ENCODE measurements at regions not wholly inside any gene's neighbourhood (a gene's known extent, or its start where the extent isn't known, plus 50 kb on each side); places are given as distances from the start of the nearest gene placed in this dataset.

DNA sequence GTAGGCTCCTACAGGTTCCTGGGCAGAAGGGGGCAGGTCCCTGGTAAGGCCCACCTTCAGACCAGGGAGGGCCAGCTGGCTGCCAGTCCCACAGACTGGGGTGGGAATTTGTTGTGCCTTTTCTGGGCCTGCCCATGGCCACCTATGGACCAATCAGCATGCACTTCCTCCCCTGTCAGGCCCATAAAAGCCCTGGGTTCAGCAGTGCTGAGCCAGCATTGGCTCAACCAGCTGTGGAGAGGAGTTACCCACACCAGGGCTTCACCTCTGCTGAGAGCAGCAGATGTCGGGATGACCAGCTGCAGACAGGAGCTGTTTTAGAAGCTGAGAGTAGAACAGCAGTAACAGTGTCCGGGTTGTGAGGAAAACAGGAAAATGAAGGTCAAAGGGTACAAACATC lies 373.4 kb upstream of the ACO1 start:
- no peak for DNase-seq
- Histone ChIP-seq H3K36me3 (ENCODE audit: control insufficient read depth in 4 of 4, insufficient read depth in 4 of 4, low read length in 3 of 4) (no peaks in the 10 kb centered on the region), H3K4me3 (ENCODE audit: control insufficient read depth in 1 of 7, extremely low read depth in 1 of 7, insufficient read depth in 4 of 7, low read depth in 2 of 7, low read length in 6 of 7) (no peak overlapping the region), H3K27me3 (replicated peaks in 2 of 5; ENCODE audit: control insufficient read depth in 4 of 5, insufficient read depth in 5 of 5, low read length in 4 of 5) (no peaks in the 10 kb centered on the region), H3K27ac (ENCODE audit: insufficient read depth in 1 of 2, low read depth in 1 of 2, low read length in 2 of 2, poor library complexity in 1 of 2, severe bottlenecking in 2 of 2) (no peak overlapping the region), H3K9me3 (ENCODE audit: control extremely low read depth in 1 of 5, control insufficient read depth in 4 of 5, insufficient read depth in 2 of 5, low read depth in 1 of 5, low read length in 4 of 5) (peaks cover 0 to 3% (median 0%) of the 10 kb centered on the region in 5 experiments), H3K4me1 (ENCODE audit: control extremely low read depth in 1 of 4, control insufficient read depth in 4 of 4, insufficient read depth in 4 of 4, low read length in 3 of 4) (no peaks in the 10 kb centered on the region)
- 100% methylated on average over 2 of the region's 2 CpGs for WGBS (ENCODE audit: insufficient coverage)
- POLR2A ChIA-PET: no interaction called here
- CTCF ChIA-PET: no interaction called here

DNA sequence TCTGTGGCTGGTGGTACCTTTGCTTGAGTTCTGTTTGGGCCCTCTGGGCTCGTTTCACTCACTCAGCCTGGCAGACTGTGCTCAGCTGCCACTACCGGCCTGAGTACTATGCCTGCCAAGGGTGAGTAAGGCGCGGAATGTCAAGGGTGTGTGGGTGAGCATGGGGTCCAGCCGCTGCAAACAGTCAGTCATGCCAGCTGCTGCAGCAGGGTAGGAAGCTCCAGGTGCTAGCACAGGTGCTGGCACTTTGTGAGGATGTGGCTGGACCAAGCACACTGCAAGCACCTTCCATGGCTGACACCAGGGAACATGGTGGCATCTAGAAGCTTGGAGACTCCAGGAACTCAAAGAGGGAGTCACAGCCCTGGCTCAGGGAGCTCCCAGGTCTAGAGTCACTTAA lies 368.6 kb upstream of the ACO1 start:
- CTCF ChIA-PET: no interaction called here
- H3K4me1 ChIP-seq (ENCODE audit: control extremely low read depth in 1 of 4, control insufficient read depth in 4 of 4, insufficient read depth in 4 of 4, low read length in 3 of 4): no peaks in the 10 kb centered on the region
- no peak for DNase-seq
- H3K27ac ChIP-seq (ENCODE audit: insufficient read depth in 1 of 2, low read depth in 1 of 2, low read length in 2 of 2, poor library complexity in 1 of 2, severe bottlenecking in 2 of 2): no peak overlapping the region
- WGBS (ENCODE audit: insufficient coverage): 92% methylated on average over 5 of the region's 5 CpGs
- no peaks in the 10 kb centered on the region for H3K27me3 ChIP-seq (replicated peaks in 2 of 5; ENCODE audit: control insufficient read depth in 4 of 5, insufficient read depth in 5 of 5, low read length in 4 of 5)
- peaks cover 0 to 3% (median 0%) of the 10 kb centered on the region in 5 experiments for H3K9me3 ChIP-seq (ENCODE audit: control extremely low read depth in 1 of 5, control insufficient read depth in 4 of 5, insufficient read depth in 2 of 5, low read depth in 1 of 5, low read length in 4 of 5)
- H3K36me3 ChIP-seq (ENCODE audit: control insufficient read depth in 4 of 4, insufficient read depth in 4 of 4, low read length in 3 of 4): no peaks in the 10 kb centered on the region
- no peak overlapping the region for H3K4me3 ChIP-seq (ENCODE audit: control insufficient read depth in 1 of 7, extremely low read depth in 1 of 7, insufficient read depth in 4 of 7, low read depth in 2 of 7, low read length in 6 of 7)
- POLR2A ChIA-PET: no interaction called here

DNA sequence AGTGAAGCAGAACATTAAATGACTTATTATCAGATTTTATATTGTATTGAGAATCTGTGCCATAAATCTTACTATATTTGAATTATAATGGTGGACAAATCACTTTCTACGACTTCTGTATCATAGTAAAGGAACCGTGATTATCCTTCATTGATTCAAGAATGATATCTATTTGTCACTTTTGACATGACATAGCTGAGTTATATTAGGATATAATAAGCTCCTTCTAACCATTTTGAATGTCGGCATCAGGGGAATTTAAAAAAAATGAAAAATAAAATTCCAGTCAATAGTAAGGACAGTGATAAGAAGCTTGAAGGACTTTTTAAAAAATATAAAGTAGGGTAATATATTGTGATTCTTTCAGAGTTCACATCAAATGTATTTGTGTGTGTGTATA lies 338.9 kb upstream of the ACO1 start:
- Histone ChIP-seq H3K4me3 (ENCODE audit: control insufficient read depth in 1 of 7, extremely low read depth in 1 of 7, insufficient read depth in 4 of 7, low read depth in 2 of 7, low read length in 6 of 7) (no peak overlapping the region), H3K27me3 (replicated peaks in 2 of 5; ENCODE audit: control insufficient read depth in 4 of 5, insufficient read depth in 5 of 5, low read length in 4 of 5) (no peaks in the 10 kb centered on the region), H3K9me3 (ENCODE audit: control extremely low read depth in 1 of 5, control insufficient read depth in 4 of 5, insufficient read depth in 2 of 5, low read depth in 1 of 5, low read length in 4 of 5) (no peaks in the 10 kb centered on the region), H3K4me1 (ENCODE audit: control extremely low read depth in 1 of 4, control insufficient read depth in 4 of 4, insufficient read depth in 4 of 4, low read length in 3 of 4) (no peaks in the 10 kb centered on the region), H3K36me3 (ENCODE audit: control insufficient read depth in 4 of 4, insufficient read depth in 4 of 4, low read length in 3 of 4) (no peaks in the 10 kb centered on the region), H3K27ac (ENCODE audit: insufficient read depth in 1 of 2, low read depth in 1 of 2, low read length in 2 of 2, poor library complexity in 1 of 2, severe bottlenecking in 2 of 2) (no peak overlapping the region)
- CTCF ChIA-PET: no interaction called here
- POLR2A ChIA-PET: no interaction called here
- no peak for DNase-seq
- no CpG with 5 or more reads among the region's 3 CpGs for WGBS (ENCODE audit: insufficient coverage)

DNA sequence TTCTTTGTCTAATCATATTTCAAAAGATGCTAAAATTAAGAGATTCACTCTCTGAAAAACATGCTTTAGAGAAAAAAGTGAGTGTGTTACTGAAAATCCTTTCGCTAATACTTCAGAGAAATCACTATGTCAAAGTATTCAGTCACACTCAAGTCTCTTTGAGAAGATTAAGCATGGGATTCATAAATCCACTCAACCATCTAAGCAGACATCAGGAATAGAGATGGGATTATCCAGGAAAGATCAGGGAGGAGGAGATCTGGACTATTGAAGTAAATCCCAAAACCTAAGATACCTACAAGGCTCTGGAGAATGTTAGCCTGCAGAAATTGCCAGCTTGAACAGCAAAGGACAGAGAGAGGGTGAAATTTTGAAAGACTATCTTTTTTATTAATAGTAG lies 317.2 kb upstream of the ACO1 start:
- no peak for DNase-seq
- no peaks in the 10 kb centered on the region for H3K36me3 ChIP-seq (ENCODE audit: control insufficient read depth in 4 of 4, insufficient read depth in 4 of 4, low read length in 3 of 4)
- no peaks in the 10 kb centered on the region for H3K27me3 ChIP-seq (replicated peaks in 2 of 5; ENCODE audit: control insufficient read depth in 4 of 5, insufficient read depth in 5 of 5, low read length in 4 of 5)
- no peaks in the 10 kb centered on the region for H3K4me1 ChIP-seq (ENCODE audit: control extremely low read depth in 1 of 4, control insufficient read depth in 4 of 4, insufficient read depth in 4 of 4, low read length in 3 of 4)
- WGBS (ENCODE audit: insufficient coverage): no CpG with 5 or more reads among the region's 1 CpG
- no peaks in the 10 kb centered on the region for H3K9me3 ChIP-seq (ENCODE audit: control extremely low read depth in 1 of 5, control insufficient read depth in 4 of 5, insufficient read depth in 2 of 5, low read depth in 1 of 5, low read length in 4 of 5)
- H3K27ac ChIP-seq (ENCODE audit: insufficient read depth in 1 of 2, low read depth in 1 of 2, low read length in 2 of 2, poor library complexity in 1 of 2, severe bottlenecking in 2 of 2): no peak overlapping the region
- POLR2A ChIA-PET: no interaction called here
- H3K4me3 ChIP-seq (ENCODE audit: control insufficient read depth in 1 of 7, extremely low read depth in 1 of 7, insufficient read depth in 4 of 7, low read depth in 2 of 7, low read length in 6 of 7): no peak overlapping the region
- CTCF ChIA-PET: interaction anchor here (0.7 kb wide), 1 partner anchor 11 kb away, joined by 3 read pairs; no protein-coding TSS in a partner anchor

DNA sequence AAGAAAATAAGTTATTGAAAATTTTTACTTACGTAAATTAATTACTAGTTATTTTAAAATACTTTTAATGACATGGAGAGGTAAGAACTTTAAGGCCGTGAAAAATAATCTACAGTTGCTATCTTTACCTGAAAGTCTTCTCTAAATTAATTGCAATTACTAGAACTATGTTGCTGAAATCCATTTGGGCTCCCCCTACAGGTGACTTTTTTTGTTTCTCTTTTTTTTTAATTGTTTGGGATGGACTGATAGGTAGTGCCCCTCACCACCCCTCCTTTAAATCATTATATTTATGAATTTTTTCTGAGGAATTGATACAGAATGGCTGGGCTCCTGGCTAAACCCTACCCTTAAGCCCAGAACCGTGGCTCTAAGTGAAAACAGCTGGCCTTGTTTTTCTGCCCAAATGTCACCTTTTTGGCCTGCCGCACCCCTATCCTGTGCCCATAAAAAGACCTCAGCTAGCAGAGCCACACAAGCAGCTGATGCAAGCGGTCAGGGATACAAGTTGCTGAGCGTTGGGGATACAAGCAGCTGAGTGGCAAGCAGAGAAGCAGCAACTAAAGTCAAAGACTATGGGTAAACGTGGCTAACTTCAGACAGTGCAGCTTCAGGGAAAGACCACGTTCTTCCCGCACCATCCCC lies 315.2 kb upstream of the ACO1 start:
- no peaks in the 10 kb centered on the region for H3K27me3 ChIP-seq (replicated peaks in 2 of 5; ENCODE audit: control insufficient read depth in 4 of 5, insufficient read depth in 5 of 5, low read length in 4 of 5)
- no peak overlapping the region for H3K27ac ChIP-seq (ENCODE audit: insufficient read depth in 1 of 2, low read depth in 1 of 2, low read length in 2 of 2, poor library complexity in 1 of 2, severe bottlenecking in 2 of 2)
- ChIA-PET CTCF (no interaction called here), POLR2A (no interaction called here)
- no peak overlapping the region for H3K4me3 ChIP-seq (ENCODE audit: control insufficient read depth in 1 of 7, extremely low read depth in 1 of 7, insufficient read depth in 4 of 7, low read depth in 2 of 7, low read length in 6 of 7)
- DNase-seq: peak; percentile 1 to 20 (median 7)
- no peaks in the 10 kb centered on the region for H3K36me3 ChIP-seq (ENCODE audit: control insufficient read depth in 4 of 4, insufficient read depth in 4 of 4, low read length in 3 of 4)
- WGBS (ENCODE audit: insufficient coverage): 75% methylated on average over 7 of the region's 9 CpGs
- no peaks in the 10 kb centered on the region for H3K9me3 ChIP-seq (ENCODE audit: control extremely low read depth in 1 of 5, control insufficient read depth in 4 of 5, insufficient read depth in 2 of 5, low read depth in 1 of 5, low read length in 4 of 5)
- no peaks in the 10 kb centered on the region for H3K4me1 ChIP-seq (ENCODE audit: control extremely low read depth in 1 of 4, control insufficient read depth in 4 of 4, insufficient read depth in 4 of 4, low read length in 3 of 4)

DNA sequence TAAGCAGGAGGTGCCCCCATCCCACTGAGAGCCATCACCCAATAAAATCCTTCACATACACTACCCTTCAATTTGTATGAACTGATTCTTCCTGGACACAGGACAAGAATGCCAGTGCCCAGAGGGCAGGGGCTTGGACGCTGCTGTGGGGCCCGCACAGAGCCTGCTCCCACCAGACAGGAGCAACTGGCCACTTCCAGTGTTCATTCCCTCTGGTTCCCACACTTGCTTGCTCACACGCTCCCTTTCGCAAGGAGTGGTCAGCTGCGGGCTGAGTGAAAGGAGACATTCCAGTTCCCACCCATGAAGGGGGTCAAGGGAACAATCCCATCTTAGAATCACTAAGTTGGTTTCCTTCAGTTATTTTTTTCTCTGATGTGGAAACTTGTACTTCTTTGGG lies 314.5 kb upstream of the ACO1 start:
- Histone ChIP-seq H3K9me3 (ENCODE audit: control extremely low read depth in 1 of 5, control insufficient read depth in 4 of 5, insufficient read depth in 2 of 5, low read depth in 1 of 5, low read length in 4 of 5) (no peaks in the 10 kb centered on the region), H3K27me3 (replicated peaks in 2 of 5; ENCODE audit: control insufficient read depth in 4 of 5, insufficient read depth in 5 of 5, low read length in 4 of 5) (no peaks in the 10 kb centered on the region), H3K4me1 (ENCODE audit: control extremely low read depth in 1 of 4, control insufficient read depth in 4 of 4, insufficient read depth in 4 of 4, low read length in 3 of 4) (no peaks in the 10 kb centered on the region), H3K27ac (ENCODE audit: insufficient read depth in 1 of 2, low read depth in 1 of 2, low read length in 2 of 2, poor library complexity in 1 of 2, severe bottlenecking in 2 of 2) (no peak overlapping the region), H3K36me3 (ENCODE audit: control insufficient read depth in 4 of 4, insufficient read depth in 4 of 4, low read length in 3 of 4) (no peaks in the 10 kb centered on the region), H3K4me3 (ENCODE audit: control insufficient read depth in 1 of 7, extremely low read depth in 1 of 7, insufficient read depth in 4 of 7, low read depth in 2 of 7, low read length in 6 of 7) (no peak overlapping the region)
- no peak for DNase-seq
- WGBS (ENCODE audit: insufficient coverage): 92% methylated on average over 2 of the region's 5 CpGs
- ChIA-PET CTCF (no interaction called here), POLR2A (no interaction called here)

DNA sequence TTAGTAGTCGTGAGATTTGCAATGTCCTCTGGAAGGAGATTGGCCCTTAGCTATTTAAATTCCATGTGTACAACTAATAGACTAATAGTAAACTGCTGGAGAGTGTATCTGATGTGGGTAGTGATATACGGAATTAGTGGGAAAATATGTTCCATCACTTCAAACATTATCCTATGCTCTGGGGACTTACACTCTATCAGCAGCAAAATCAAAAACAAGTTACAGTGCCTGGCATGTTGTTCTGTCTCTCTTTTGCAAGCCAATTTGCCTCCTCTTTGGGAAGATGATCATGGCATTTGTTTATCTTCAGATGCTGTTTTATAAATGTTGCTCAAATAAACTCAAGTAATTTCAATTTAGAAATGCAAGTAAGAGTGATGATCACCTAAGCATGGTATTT lies 311.9 kb upstream of the ACO1 start:
- H3K4me3 ChIP-seq (ENCODE audit: control insufficient read depth in 1 of 7, extremely low read depth in 1 of 7, insufficient read depth in 4 of 7, low read depth in 2 of 7, low read length in 6 of 7): no peak overlapping the region
- no peaks in the 10 kb centered on the region for H3K27me3 ChIP-seq (replicated peaks in 2 of 5; ENCODE audit: control insufficient read depth in 4 of 5, insufficient read depth in 5 of 5, low read length in 4 of 5)
- H3K27ac ChIP-seq (ENCODE audit: insufficient read depth in 1 of 2, low read depth in 1 of 2, low read length in 2 of 2, poor library complexity in 1 of 2, severe bottlenecking in 2 of 2): no peak overlapping the region
- WGBS (ENCODE audit: insufficient coverage): no CpG with 5 or more reads among the region's 2 CpGs
- ChIA-PET POLR2A (no interaction called here), CTCF (no interaction called here)
- no peaks in the 10 kb centered on the region for H3K4me1 ChIP-seq (ENCODE audit: control extremely low read depth in 1 of 4, control insufficient read depth in 4 of 4, insufficient read depth in 4 of 4, low read length in 3 of 4)
- no peaks in the 10 kb centered on the region for H3K36me3 ChIP-seq (ENCODE audit: control insufficient read depth in 4 of 4, insufficient read depth in 4 of 4, low read length in 3 of 4)
- DNase-seq: no peak
- H3K9me3 ChIP-seq (ENCODE audit: control extremely low read depth in 1 of 5, control insufficient read depth in 4 of 5, insufficient read depth in 2 of 5, low read depth in 1 of 5, low read length in 4 of 5): no peaks in the 10 kb centered on the region
